ENCODE measurements at regions not wholly inside any gene's neighbourhood (a gene's known extent, or its start where the extent isn't known, plus 50 kb on each side); places are given as distances from the start of the nearest gene placed in this dataset.
A peak's percentile ranks its signal among the peaks of the same experiment; 100 is the strongest.

DNA sequence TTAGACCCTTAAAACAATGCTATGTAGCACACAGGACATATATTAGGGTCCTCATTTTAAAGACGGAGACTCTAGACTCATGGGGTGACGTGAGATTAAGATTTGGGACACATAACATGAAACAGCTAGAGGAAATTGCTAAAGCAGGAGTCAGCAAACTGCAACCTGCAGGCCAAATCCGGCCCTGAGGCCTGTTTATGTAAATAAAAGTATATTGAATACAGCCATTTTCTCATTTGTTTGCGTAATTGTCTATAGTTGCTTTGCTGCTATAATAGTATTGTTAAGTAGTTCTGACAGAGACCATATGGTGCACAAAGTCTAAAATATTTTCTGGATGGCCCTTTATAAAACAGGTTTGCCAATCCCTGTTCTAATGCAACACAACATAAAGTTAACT is 115.5 kb downstream of the TMCO5A start:
- BruUV-seq (replicated peaks), result no TSS peak
- peak overlapping the region; percentile 77 for H2AFZ ChIP-seq (ENCODE audit: low read depth, low read length)
- dilution Hi-C loops (cut with MboI; ENCODE audit: extremely low pct_ligation_motif_present, low sequenced_read_pairs) (no loop called here), intact Hi-C loops (cut with micrococcal nuclease) (no loop called here)
- ChIA-PET CTCF (interaction anchor here (0.9 to 1.7 kb wide), 9 partner anchors 10 to 202 kb away, joined by 3 to 8 read pairs (median 5); no protein-coding TSS in a partner anchor), POLR2A (no interaction called here)
- FAIRE-seq (no peak), DNase-seq (ENCODE audit: low read depth, low spot score) (peak; percentile 24)
- no peak overlapping the region for H3K4me3 ChIP-seq (replicated peaks in 1 of 3; ENCODE audit: insufficient read depth in 1 of 3, low read depth in 1 of 3, low read length in 3 of 3)
- no peaks in the 10 kb centered on the region for H3K9me3 ChIP-seq (replicated peaks; ENCODE audit: control insufficient read depth, insufficient read depth, low read length)
- H3K27me3 ChIP-seq (ENCODE audit: control insufficient read depth in 2 of 2, insufficient read depth in 2 of 2, low read length in 2 of 2), result no peaks in the 10 kb centered on the region
- H3K4me1 ChIP-seq (ENCODE audit: control insufficient read depth, extremely low read depth, insufficient read depth, low read length), result peaks cover 21% of the 10 kb centered on the region
- H3K9ac ChIP-seq (replicated peaks; ENCODE audit: extremely low read depth, insufficient read depth, low read length), result no peak overlapping the region
- H3K79me2 ChIP-seq (ENCODE audit: control insufficient read depth, insufficient read depth, low read length), result no peaks in the 10 kb centered on the region
- H3K9me1 ChIP-seq (replicated peaks; ENCODE audit: control insufficient read depth, extremely low read depth, insufficient read depth, low read length), result no peaks in the 10 kb centered on the region
- H4K20me1 ChIP-seq (replicated peaks; ENCODE audit: control insufficient read depth, extremely low read depth, insufficient read depth, low read length), result no peaks in the 10 kb centered on the region
- peak overlapping the region; percentile 13 for H3K27ac ChIP-seq (ENCODE audit: insufficient read depth, low read depth, low read length)
- TF ChIP-seq JUN (IDR thresholded peaks at IDR 0.05; ENCODE audit: borderline replicate concordance, insufficient read depth, insufficient read length, low read depth) (no peak), MAX (IDR thresholded peaks at IDR 0.05; ENCODE audit: insufficient read depth, insufficient read length) (no peak), FOS (IDR thresholded peaks at IDR 0.05; ENCODE audit: borderline replicate concordance, insufficient read depth, low read length) (no peak)
- peak overlapping the region; percentile 31 for H3K4me2 ChIP-seq (ENCODE audit: insufficient read depth, low read length)
- H3K36me3 ChIP-seq (ENCODE audit: control insufficient read depth in 2 of 2, extremely low read depth in 1 of 2, insufficient read depth in 2 of 2, low read length in 2 of 2), result no peaks in the 10 kb centered on the region

DNA sequence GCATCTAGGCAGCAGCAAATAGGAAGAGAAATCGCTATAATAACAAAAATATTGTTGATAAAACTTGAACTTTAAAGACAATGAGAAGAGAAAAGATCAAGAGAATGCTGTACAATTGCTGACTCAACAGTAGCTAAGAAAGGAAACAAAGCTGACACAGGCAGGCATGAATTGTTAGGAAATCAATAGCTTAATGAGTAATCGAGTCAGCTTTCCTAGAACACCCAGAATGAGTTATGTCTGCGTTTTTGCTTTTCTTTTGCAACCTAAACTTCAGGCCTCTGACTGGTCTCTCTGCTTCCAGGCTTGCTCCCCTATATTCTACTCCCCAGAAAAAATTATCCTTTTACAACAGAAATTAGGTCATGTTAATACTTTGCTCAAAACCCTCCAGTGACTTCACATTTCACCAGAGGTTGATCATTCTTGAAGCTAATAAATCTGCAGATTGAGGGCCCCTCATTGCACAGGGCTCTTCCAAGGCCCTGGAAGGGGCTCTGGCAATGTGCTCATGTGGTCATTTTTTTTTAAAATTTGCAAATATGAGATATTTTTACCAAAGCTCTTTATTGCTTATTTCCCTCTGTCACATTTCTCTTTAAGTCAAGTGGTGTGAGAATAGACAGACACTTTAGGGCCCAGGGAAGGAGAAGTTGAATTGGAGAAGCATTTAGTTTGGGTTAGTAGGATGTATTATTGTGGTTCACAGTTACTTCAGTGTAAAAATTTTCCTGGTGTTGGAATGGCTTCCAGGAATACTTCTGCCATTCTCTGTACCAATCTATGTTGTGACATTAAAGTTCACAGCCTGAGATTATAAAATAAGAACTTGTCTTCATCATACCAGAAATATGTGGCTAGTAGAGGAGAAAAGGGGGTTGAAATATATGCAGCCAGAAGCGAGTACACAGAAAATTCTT is 116.3 kb downstream of the TMCO5A start:
- ChIA-PET POLR2A (no interaction called here), CTCF (interaction anchor here (0.6 to 1.7 kb wide), 10 partner anchors 10 to 201 kb away, joined by 3 to 8 read pairs (median 4); no protein-coding TSS in a partner anchor)
- H3K9ac ChIP-seq (replicated peaks; ENCODE audit: extremely low read depth, insufficient read depth, low read length), result no peak overlapping the region
- H3K4me3 ChIP-seq (replicated peaks in 1 of 3; ENCODE audit: insufficient read depth in 1 of 3, low read depth in 1 of 3, low read length in 3 of 3), result no peak overlapping the region
- dilution Hi-C loops (cut with MboI; ENCODE audit: extremely low pct_ligation_motif_present, low sequenced_read_pairs) (no loop called here), intact Hi-C loops (cut with micrococcal nuclease) (no loop called here)
- H3K27me3 ChIP-seq (ENCODE audit: control insufficient read depth in 2 of 2, insufficient read depth in 2 of 2, low read length in 2 of 2), result no peaks in the 10 kb centered on the region
- H3K36me3 ChIP-seq (ENCODE audit: control insufficient read depth in 2 of 2, extremely low read depth in 1 of 2, insufficient read depth in 2 of 2, low read length in 2 of 2), result no peaks in the 10 kb centered on the region
- no peaks in the 10 kb centered on the region for H3K79me2 ChIP-seq (ENCODE audit: control insufficient read depth, insufficient read depth, low read length)
- H2AFZ ChIP-seq (ENCODE audit: low read depth, low read length), result no peak overlapping the region
- FAIRE-seq (peak; percentile 93), DNase-seq (ENCODE audit: low read depth, low spot score) (peak; percentile 77)
- H4K20me1 ChIP-seq (replicated peaks; ENCODE audit: control insufficient read depth, extremely low read depth, insufficient read depth, low read length), result no peaks in the 10 kb centered on the region
- H3K27ac ChIP-seq (ENCODE audit: insufficient read depth, low read depth, low read length), result peak overlapping the region; percentile 13
- H3K9me3 ChIP-seq (replicated peaks; ENCODE audit: control insufficient read depth, insufficient read depth, low read length), result no peaks in the 10 kb centered on the region
- no peaks in the 10 kb centered on the region for H3K9me1 ChIP-seq (replicated peaks; ENCODE audit: control insufficient read depth, extremely low read depth, insufficient read depth, low read length)
- BruUV-seq (replicated peaks), result no TSS peak
- H3K4me2 ChIP-seq (ENCODE audit: insufficient read depth, low read length), result peak overlapping the region; percentile 31
- H3K4me1 ChIP-seq (ENCODE audit: control insufficient read depth, extremely low read depth, insufficient read depth, low read length), result peaks cover 21% of the 10 kb centered on the region
- TF ChIP-seq JUN (IDR thresholded peaks at IDR 0.05; ENCODE audit: borderline replicate concordance, insufficient read depth, insufficient read length, low read depth), result peak; percentile 4
- peak; percentile 68 for TF ChIP-seq FOS (IDR thresholded peaks at IDR 0.05; ENCODE audit: borderline replicate concordance, insufficient read depth, low read length)
- no peak for TF ChIP-seq POLR2A (IDR thresholded peaks at IDR 0.05; ENCODE audit: low read depth, low read length)

Measured in endothelial cell of umbilical vein (primary cell).